HG03571 (cell line): ENCODE measurements at regions not wholly inside any gene's neighbourhood (a gene's known extent, or its start where the extent isn't known, plus 50 kb on each side); places are given as distances from the start of the nearest gene placed in this dataset.
"Not testable (repeated sequence)": the region's sequence is repeated elsewhere in the genome, so short reads cannot be mapped to it uniquely, and the experiment has no call there.

Experiments used
- ATAC-seq: cut with Tn5 transposase; IDR thresholded peaks from one replicate; pipeline ENCODE4 v1.9.1; 2021; ENCODE audit not compliant: unreplicated experiment

- ATAC-seq: no peak
Observed at GRCh38 chr5:32842813-32843530, 131.9 kb downstream of the NPR3 start.

- no peak for ATAC-seq
Observed at GRCh38 chr5:32843531-32843895, 132.4 kb downstream of the NPR3 start.

GRCh38 chr5:32845171-32845570 is 134.1 kb downstream of the NPR3 start:
- no peak for ATAC-seq

- ATAC-seq: no peak
Observed at GRCh38 chr5:32848120-32848519, 137.0 kb downstream of the NPR3 start.

- no peak for ATAC-seq
Observed at GRCh38 chr5:32848681-32849080, 137.6 kb downstream of the NPR3 start.

GRCh38 chr5:32850817-32851496 is 139.8 kb downstream of the NPR3 start:
- no peak for ATAC-seq

GRCh38 chr5:32851559-32852173 is 140.5 kb downstream of the NPR3 start:
- no peak for ATAC-seq

GRCh38 chr5:32852535-32852934 is 141.4 kb downstream of the NPR3 start:
- ATAC-seq: no peak

GRCh38 chr5:32852976-32853375 is 141.9 kb downstream of the NPR3 start:
- no peak for ATAC-seq

- ATAC-seq: no peak
Observed at GRCh38 chr5:32854473-32854872, 143.4 kb downstream of the NPR3 start.

- ATAC-seq: no peak
Observed at GRCh38 chr5:32859211-32859641, 148.1 kb downstream of the NPR3 start.

- no peak for ATAC-seq
Observed at GRCh38 chr5:32865475-32865874, 154.4 kb downstream of the NPR3 start.

- no peak for ATAC-seq
Observed at GRCh38 chr5:32866138-32866537, 155.0 kb downstream of the NPR3 start.

GRCh38 chr5:32869216-32869615 is 158.1 kb downstream of the NPR3 start:
- no peak for ATAC-seq

GRCh38 chr5:32876791-32877190 is 165.7 kb downstream of the NPR3 start:
- ATAC-seq: no peak

- not testable (repeated sequence) for ATAC-seq
Observed at GRCh38 chr5:32879364-32879763, 168.2 kb downstream of the NPR3 start.

- no peak for ATAC-seq
Observed at GRCh38 chr5:32880796-32881195, 169.7 kb downstream of the NPR3 start.

GRCh38 chr5:32887390-32887789 is 176.3 kb downstream of the NPR3 start:
- ATAC-seq: no peak

- no peak for ATAC-seq
Observed at GRCh38 chr5:32889078-32889477, 178.0 kb downstream of the NPR3 start.

GRCh38 chr5:32903613-32904012 is 192.5 kb downstream of the NPR3 start:
- no peak for ATAC-seq

- ATAC-seq: no peak
Observed at GRCh38 chr5:32908641-32909040, 197.5 kb downstream of the NPR3 start.

GRCh38 chr5:32909207-32909606 is 198.1 kb downstream of the NPR3 start:
- ATAC-seq: no peak
